HG02943 (cell line): ENCODE measurements at regions not wholly inside any gene's neighbourhood (a gene's known extent, or its start where the extent isn't known, plus 50 kb on each side); places are given as distances from the start of the nearest gene placed in this dataset.
"Not testable (repeated sequence)": the region's sequence is repeated elsewhere in the genome, so short reads cannot be mapped to it uniquely, and the experiment has no call there.

Experiments used
- ATAC-seq: cut with Tn5 transposase; IDR thresholded peaks from one replicate; pipeline ENCODE4 v1.9.1; 2021; ENCODE audit warnings: mild to moderate bottlenecking, low read depth, moderate library complexity; ENCODE audit not compliant: unreplicated experiment

DNA sequence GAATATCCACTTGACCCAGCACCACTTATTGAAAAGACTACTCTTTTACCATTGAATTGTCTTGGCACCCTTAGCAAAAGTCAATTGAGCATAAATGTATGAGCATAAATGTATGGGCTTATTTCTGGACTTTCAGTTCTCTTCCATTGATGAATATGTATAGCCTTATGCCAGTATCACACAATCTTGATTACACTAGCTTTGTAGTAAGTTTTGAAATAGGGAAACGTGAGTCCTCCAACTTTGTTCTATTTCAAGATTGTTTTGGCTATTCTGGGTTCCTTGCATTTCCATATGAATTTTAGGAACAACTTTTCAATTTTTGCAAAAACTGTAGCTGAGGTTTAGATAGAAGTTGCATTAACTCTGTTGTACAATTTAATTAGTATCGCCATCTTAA, 601.0 kb downstream of the TLE1 start:
- ATAC-seq = no peak

GRCh38 chr9:81086416-81086815, 602.9 kb downstream of the TLE1 start:
- no peak for ATAC-seq

- ATAC-seq = no peak
Observed at GRCh38 chr9:81083854-81084512, 605.4 kb downstream of the TLE1 start.

DNA sequence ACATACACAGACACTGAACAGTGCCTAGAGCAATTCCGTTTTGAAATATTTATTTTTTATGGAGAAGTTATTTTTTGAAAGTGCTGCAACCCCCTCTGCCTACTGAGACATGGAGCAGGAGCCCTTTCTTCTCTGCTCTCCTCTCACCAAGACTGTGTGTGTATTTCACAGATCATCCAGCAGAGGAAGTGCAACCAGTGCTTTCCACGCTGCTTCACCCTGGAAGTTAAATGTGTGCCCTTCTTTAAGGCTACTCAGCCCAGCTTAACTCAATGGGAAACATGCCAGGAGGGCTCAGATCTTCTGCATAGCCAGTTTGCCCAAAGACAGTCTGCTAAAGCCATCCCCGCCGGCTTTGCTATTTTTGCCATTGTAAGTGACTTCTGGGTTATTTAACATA, 606.3 kb downstream of the TLE1 start:
- no peak for ATAC-seq

GRCh38 chr9:81082221-81082620, 607.1 kb downstream of the TLE1 start:
- no peak for ATAC-seq

DNA sequence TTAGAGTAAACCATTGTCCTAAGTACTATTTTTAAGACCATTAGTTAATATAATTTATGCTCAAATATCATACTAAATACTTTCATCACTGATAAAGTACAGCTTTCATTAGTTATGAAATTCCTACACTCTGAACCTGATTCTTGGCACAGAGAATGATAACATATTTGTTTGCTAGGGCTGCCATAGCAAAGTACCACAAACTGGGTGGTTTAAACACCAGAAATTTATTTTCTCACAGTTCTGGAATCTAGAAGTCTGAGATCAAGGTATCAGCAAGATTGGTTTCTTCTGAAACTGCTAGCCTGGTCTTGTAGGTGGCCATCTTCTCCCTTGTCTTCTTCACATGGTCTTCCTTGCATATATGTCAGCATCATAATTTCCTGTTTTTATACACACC, 608.4 kb downstream of the TLE1 start:
- ATAC-seq = no peak

DNA sequence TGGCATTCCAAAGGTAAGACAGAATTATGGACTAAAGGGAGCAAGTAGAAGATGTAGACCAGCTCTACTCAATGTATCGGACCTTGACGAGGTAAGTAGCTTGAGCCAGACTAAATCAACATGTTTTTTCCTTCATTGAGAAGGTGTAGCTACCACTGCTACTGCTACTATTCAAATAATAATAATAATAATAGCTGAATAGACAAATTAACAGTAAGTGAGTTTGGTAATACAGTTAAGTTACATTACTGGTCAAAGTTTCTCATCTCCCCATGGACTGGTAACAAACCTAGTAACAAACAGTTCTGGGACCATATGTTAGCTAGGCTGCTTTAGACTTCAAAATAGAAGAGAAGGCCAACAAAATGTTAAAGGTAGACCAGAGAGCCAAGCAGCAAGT, 609.2 kb downstream of the TLE1 start:
- no peak for ATAC-seq

GRCh38 chr9:81079055-81079454, 610.3 kb downstream of the TLE1 start:
- ATAC-seq = no peak

DNA sequence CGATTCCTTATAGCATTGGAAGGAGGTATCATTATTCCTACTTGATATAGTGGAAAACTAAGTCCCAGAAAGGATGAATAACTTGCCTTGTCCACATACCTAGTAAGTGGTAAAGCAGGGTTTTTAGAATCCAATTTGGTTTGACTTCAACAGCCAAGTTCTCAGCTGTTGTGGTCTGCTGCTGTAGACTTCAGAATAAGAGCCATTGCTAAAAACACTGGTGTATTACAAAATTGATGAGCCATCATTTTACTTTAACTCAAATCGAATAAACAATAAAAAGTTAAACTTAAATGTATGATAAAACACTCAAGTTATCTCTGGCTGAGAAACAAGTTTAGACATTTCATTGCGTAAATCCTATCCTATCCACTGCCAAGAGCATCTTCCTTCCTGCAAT, 610.8 kb downstream of the TLE1 start:
- ATAC-seq = no peak

DNA sequence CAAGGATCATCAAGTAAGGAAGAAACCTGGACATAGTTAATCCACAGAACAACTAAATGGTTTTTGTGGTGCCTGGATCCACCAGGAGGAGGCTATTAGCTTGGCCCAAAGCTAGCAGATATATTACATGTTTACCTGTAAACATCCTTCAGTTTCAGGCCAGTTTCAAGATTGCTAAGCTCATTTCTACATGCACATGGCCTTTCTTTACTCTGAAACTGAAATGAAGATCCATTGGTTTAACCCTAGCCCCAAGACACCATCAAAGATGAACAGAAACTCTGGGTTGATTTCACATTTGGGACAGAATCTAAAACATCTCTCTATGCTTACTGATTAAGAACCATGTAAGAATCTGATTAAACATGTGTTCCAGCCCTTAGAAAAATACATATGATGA, 611.8 kb downstream of the TLE1 start:
- no peak for ATAC-seq

DNA sequence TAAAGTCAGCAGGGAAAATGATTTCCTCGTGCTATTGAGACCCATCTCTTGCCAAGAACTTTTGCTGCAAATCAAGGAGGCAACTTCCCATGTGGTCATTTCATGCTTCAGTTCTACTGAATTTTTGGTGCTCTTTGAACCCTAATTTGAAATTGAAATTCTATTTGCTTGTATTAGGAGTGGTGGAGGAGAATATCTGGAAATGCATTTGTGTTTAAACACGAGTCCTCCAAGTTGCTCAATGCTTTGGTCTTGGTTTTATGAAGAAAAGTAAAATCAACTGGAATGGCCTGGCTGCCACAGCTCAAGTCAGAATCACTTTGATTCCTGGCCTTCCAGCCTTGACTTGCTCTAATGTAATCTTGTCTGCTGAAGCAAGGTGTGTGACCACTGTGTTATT, 613.2 kb downstream of the TLE1 start:
- no peak for ATAC-seq

DNA sequence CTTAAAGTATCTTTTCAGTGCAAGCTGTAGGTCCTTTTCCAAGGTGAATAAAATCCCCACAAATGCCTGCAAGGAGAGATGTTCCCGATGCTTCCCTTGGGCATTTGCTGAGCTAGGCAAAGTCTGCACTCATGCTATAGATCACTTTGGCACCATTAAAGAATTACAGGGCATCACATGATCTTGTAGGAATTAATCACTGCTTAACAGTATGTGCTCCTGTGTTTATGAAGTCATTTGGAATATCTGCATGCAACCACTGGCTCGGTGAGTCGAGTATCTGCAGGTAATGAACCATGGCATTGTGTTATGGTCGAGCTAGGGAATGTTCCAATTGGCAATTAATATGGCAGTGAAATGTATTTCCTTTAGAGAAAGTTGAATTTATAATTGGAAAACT, 615.1 kb downstream of the TLE1 start:
- ATAC-seq = no peak

GRCh38 chr9:81073821-81074220, 615.5 kb downstream of the TLE1 start:
- no peak for ATAC-seq

- no peak for ATAC-seq
Observed at GRCh38 chr9:81072758-81073157, 616.6 kb downstream of the TLE1 start.

- no peak for ATAC-seq
Observed at GRCh38 chr9:81071108-81071507, 618.2 kb downstream of the TLE1 start.

DNA sequence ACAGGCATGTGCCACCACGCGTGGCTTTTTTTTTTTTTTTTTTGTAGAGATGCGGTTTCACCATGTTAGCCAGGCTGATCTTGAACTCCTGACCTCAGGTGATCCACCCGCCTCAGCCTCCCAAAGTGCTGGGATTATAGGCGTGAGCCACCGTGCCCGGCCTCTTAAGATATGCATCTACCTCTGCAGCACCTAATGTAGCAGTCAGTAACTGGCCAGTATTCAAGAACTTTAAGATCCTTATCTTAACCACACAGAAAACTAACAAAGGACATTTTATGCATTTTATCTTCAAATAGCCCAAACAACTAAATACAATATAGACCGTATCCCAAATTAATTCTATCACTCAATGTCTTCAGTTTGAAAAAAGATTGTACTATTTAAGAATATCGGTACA, 618.7 kb downstream of the TLE1 start:
- no peak for ATAC-seq

- no peak for ATAC-seq
Observed at GRCh38 chr9:81069923-81070322, 619.4 kb downstream of the TLE1 start.

DNA sequence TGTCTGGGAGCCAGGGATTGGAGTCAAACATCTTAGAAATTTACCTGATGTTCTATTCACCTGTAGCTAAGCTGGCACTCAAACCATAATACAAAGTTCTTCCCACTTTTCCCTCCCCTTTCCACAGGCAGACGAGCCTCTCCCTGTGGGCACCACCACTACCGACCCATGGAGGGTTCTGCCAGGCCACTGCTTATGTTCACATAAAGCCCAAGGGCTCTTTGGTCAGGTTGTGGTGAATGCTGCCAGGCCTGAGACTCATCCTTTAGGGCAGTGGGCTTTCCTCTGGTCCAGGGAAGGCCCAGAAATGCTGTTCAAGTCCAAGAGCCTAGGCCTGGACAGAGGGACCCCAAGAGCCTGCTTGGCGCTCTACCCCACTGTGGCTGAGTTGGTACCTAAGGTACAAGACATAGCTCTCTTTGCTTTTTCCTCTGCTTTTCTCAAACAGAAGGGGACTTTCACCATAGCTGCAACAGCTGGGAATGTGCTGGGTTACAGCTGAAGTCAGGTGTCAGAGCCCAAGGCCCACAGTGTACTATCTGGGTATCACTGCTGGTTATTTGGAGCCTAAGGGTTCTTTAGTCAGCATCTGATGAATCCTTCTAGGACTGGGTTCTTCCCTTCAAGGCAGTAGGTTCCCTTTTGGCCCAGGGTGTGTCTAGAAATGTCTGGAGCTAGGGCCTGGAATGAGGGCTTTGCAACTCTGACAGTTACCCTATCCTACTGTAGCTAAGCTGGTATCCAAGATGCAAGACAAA, 620.1 kb downstream of the TLE1 start:
- ATAC-seq = no peak

GRCh38 chr9:81062995-81063394, 626.4 kb downstream of the TLE1 start:
- not testable (repeated sequence) for ATAC-seq

GRCh38 chr9:81058782-81059181, 630.6 kb downstream of the TLE1 start:
- ATAC-seq = no peak

GRCh38 chr9:81053298-81054025, 635.9 kb downstream of the TLE1 start:
- ATAC-seq = no peak

- no peak for ATAC-seq
Observed at GRCh38 chr9:81052846-81053245, 636.5 kb downstream of the TLE1 start.
